ENCODE measurements at regions not wholly inside any gene's neighbourhood (a gene's known extent, or its start where the extent isn't known, plus 50 kb on each side); places are given as distances from the start of the nearest gene placed in this dataset.
"Not testable (repeated sequence)": the region's sequence is repeated elsewhere in the genome, so short reads cannot be mapped to it uniquely, and the experiment has no call there.

DNA sequence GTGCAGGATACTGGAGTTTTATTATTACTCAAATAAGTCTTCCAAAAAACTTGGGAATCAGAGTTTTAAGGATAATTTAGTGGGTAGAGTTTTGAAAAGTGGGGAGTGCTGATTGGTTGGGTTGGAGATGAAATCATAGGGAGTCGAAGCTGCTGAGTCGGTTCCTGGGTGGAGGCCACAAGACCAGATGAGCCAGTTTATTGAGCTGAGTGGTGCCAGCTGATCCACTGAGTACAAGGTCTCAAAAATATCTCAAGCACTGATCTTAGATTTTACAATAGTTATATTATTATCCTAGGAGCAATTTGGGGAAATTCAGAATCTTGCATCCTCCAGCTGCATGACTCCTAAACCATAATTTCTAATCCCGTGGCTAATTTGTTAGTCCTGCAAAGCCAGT is 804.9 kb upstream of the SEMA6A start:
- no peak overlapping the region for H3K4me3 ChIP-seq (ENCODE audit: low read depth, low read length)
- TF ChIP-seq CTCF (IDR thresholded peaks at IDR 0.05; ENCODE audit: low read depth, low read length, missing control alignments): no peak
- no peak for DNase-seq (ENCODE audit: low read depth)
- in situ Hi-C loops (cut with HindIII; ENCODE audit: low sequenced_read_pairs): no loop called here

DNA sequence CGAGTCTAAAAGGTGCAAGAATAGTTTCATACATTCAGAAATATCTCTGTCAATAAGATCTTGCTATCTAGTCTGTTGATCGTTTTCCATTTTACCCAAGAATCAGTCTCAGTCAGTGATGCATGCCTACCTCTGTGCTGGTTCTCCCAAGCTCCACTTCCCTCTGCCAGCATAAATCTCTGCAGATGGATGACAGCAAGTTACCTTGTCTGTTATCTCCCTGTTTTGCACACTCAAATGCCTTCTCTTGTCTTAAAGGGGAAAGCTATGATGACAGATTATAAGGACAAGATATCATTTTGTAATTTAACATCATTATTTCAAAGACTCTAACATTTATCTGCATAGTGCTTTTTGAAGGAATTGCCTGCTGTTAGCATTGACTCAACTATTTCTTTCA is 802.1 kb upstream of the SEMA6A start:
- TF ChIP-seq CTCF (IDR thresholded peaks at IDR 0.05; ENCODE audit: low read depth, low read length, missing control alignments): no peak
- in situ Hi-C loops (cut with HindIII; ENCODE audit: low sequenced_read_pairs): no loop called here
- no peak overlapping the region for H3K4me3 ChIP-seq (ENCODE audit: low read depth, low read length)
- no peak for DNase-seq (ENCODE audit: low read depth)

DNA sequence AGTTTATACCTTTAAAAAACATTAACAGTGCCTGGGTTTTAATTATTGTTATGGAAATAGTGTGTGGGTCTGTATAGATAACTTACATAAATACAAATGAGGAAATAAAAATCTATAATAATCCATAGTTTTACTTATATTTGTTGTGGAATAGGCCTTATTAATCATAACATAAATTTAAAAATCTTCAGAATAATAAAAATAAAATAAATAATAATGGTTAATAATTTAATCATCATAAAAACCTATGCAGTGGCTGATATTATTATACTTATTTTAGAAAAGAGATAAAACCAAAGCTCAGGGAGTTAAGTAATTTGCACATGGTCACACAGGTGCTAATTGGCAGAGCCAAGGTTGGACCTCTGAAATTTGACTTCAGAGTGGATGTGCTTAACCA is 785.3 kb upstream of the SEMA6A start:
- no peak for DNase-seq (ENCODE audit: low read depth)
- H3K4me3 ChIP-seq (ENCODE audit: low read depth, low read length): no peak overlapping the region
- TF ChIP-seq CTCF (IDR thresholded peaks at IDR 0.05; ENCODE audit: low read depth, low read length, missing control alignments): no peak
- in situ Hi-C loops (cut with HindIII; ENCODE audit: low sequenced_read_pairs): no loop called here

DNA sequence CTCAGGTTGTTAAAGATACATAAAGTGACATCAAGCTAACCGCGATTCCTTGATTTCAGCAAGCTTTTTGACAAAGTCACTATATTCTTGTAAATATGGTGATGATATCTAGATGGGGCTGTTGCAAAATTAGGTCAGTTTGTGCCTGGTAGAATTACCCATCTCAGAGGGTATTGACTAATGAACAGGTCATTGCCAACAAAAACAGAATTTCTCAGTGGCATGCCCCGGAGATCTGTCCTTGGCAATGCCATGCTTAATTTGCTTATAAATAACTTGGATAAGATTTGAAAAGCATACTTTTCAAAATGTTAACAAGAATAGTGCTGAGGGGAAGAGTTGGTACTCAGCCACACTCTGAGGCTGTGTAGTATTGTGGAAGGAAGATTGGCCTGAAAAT is 783.3 kb upstream of the SEMA6A start:
- in situ Hi-C loops (cut with HindIII; ENCODE audit: low sequenced_read_pairs): no loop called here
- DNase-seq (ENCODE audit: low read depth): no peak
- H3K4me3 ChIP-seq (ENCODE audit: low read depth, low read length): no peak overlapping the region
- TF ChIP-seq CTCF (IDR thresholded peaks at IDR 0.05; ENCODE audit: low read depth, low read length, missing control alignments): no peak

DNA sequence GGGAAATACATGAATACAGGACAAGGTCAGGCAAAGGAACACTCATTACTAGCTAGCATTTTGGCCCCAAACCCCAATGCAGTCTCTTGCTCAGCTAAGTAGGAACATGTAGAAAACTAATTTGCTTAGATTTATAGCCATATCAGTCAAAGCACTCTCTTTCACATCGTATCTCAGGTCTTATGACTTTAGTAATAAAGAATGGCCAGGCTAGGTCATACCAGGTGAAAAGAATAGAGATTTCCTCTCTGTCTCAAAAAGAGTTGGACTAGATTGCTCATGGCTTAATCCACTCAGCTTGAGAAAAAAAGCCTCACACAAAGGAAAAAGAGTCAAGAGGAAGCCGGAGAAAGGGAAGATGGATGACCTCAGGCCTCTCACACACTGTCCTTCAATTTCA is 772.7 kb upstream of the SEMA6A start:
- TF ChIP-seq CTCF (IDR thresholded peaks at IDR 0.05; ENCODE audit: low read depth, low read length, missing control alignments): no peak
- no peak overlapping the region for H3K4me3 ChIP-seq (ENCODE audit: low read depth, low read length)
- in situ Hi-C loops (cut with HindIII; ENCODE audit: low sequenced_read_pairs): no loop called here
- DNase-seq (ENCODE audit: low read depth): no peak

DNA sequence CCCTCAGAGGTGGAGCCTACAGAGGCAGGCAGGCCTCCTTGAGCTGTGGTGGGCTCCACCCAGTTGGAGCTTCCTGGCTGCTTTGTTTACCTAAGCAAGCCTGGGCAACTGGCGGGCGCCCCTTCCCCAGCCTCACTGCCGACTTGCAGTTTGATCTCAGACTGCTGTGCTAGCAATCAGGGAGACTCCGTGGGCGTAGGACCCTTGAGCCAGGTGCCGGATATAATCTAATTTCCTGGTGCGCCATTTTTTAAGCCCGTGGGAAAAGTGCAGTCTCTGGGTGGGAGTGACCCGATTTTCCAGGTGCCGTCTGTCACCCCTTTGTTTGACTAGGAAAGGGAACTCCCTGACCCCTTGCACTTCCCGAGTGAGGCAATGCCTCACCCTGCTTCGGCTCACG is 769.1 kb upstream of the SEMA6A start:
- in situ Hi-C loops (cut with HindIII; ENCODE audit: low sequenced_read_pairs); H3K4me3 ChIP-seq (ENCODE audit: low read depth, low read length); DNase-seq (ENCODE audit: low read depth): not testable (repeated sequence)

GRCh38 chr5:117337064-117337749 is 762.6 kb upstream of the SEMA6A start:
- no peak for TF ChIP-seq CTCF (IDR thresholded peaks at IDR 0.05; ENCODE audit: low read depth, low read length, missing control alignments)

More at GRCh38 chr5:117337064-117337749, 762.6 kb upstream of the SEMA6A start:
- no peak overlapping the region for H3K4me3 ChIP-seq (ENCODE audit: low read depth, low read length)
- DNase-seq (ENCODE audit: low read depth): no peak
- in situ Hi-C loops (cut with HindIII; ENCODE audit: low sequenced_read_pairs): no loop called here
